Stomach (tissue), 8 donors: ENCODE measurements at regions not wholly inside any gene's neighbourhood (a gene's known extent, or its start where the extent isn't known, plus 50 kb on each side); places are given as distances from the start of the nearest gene placed in this dataset.

Source experiments
- DNase-seq, 2 donors: peaks; one replicate each; pipeline versions ENCODE4 v3.0.0 to v3.0.0-alpha.2; 2013 to 2019
- H3K27ac ChIP-seq, 5 donors: fragments of 200-600 bp in 4 of 5; sonication (generic) in 4 of 5; one replicate each; pipeline ENCODE4 v1.5.1; 2013 to 2019; ENCODE audit warnings: mild to moderate bottlenecking in 1 of 5, moderate library complexity in 1 of 5
- H3K27me3 ChIP-seq, 3 donors: fragments of 200-600 bp; sonication (generic); one replicate each; pipeline ENCODE4 v1.5.1; 2017 to 2019; ENCODE audit warnings: mixed run types in 1 of 3
- H3K36me3 ChIP-seq, 4 donors: fragments of 200-600 bp; sonication (generic); 1 replicate in 3 of 4; 2 replicates in 1 of 4; pipeline ENCODE4 v1.5.1; 2016 to 2019
- H3K4me1 ChIP-seq, 4 donors: fragments of 200-600 bp; sonication (generic); one replicate each; pipeline ENCODE4 v1.5.1; 2016 to 2019
- H3K4me3 ChIP-seq, 4 donors: fragments of 200-600 bp; sonication (generic) in 3 of 4; one replicate each; pipeline ENCODE4 v1.5.1; 2016 to 2019; ENCODE audit warnings: mild to moderate bottlenecking in 1 of 4
- H3K9me3 ChIP-seq, 4 donors: fragments of 200-600 bp; sonication (generic); one replicate each; pipeline ENCODE4 v1.5.1; 2016 to 2019
- CTCF ChIP-seq, 7 experiments: fragments of 450-650 bp in 4 of 7; fragments of 200-600 bp in 3 of 7; sonication (generic) in 3 of 7; IDR thresholded peaks; one replicate each; pipeline ENCODE4 v1.5.1; 2016 to 2019; ENCODE audit warnings: antibody characterized with exemption in 7 of 7, control low read depth in 2 of 7, mild to moderate bottlenecking in 1 of 7
- EP300 ChIP-seq: sonication (generic); formaldehyde crosslinking; IDR thresholded peaks from one replicate; pipeline ENCODE4 v1.6.1; 2017; ENCODE audit warnings: antibody characterized with exemption
- POLR2A ChIP-seq, 4 donors: fragments of 450-650 bp; IDR thresholded peaks; one replicate each; pipeline ENCODE4 v1.6.1; 2016; ENCODE audit warnings: antibody characterized with exemption in 4 of 4, control low read depth in 2 of 4, mild to moderate bottlenecking in 1 of 4, moderate library complexity in 1 of 4
- POLR2AphosphoS5 ChIP-seq, 3 donors: sonication (generic); formaldehyde crosslinking; IDR thresholded peaks; one replicate each; pipeline ENCODE4 v1.6.1; 2016; ENCODE audit warnings: antibody characterized with exemption in 3 of 3
- WGBS, 5 donors: extraction: QIAGEN DNeasy Blood & Tissue Kit in 3 of 5; methylation state at CpG; one replicate each; pipeline versions ENCODE4 v1.1.5 to v1.1.7; 2013 to 2018; 5-methylcytosine and 5-hydroxymethylcytosine counted together
- intact Hi-C: fragments of 100-400 bp; cut with DNase I; formaldehyde crosslinking; loops from one replicate; pipeline ENCODE4 v1.15.1; 2023; ENCODE audit warnings: low total_unique reads
- donor health status: healthy with polysubstance abuse.
- donor health status: Bipolar disorder and iron deficiency.
- donor health status: healthy.

- Histone ChIP-seq H3K36me3 (no peaks in the 10 kb centered on the region), H3K9me3 (no peaks in the 10 kb centered on the region), H3K4me1 (peaks cover 0 to 10% (median 8%) of the 10 kb centered on the region in 4 donors), H3K4me3 (no peak overlapping the region), H3K27ac (no peak overlapping the region), H3K27me3 (no peaks in the 10 kb centered on the region)
- WGBS, 5 donors, result 77 to 91% (median 88%) methylated on average over 4 of the region's 4 CpGs
- intact Hi-C loops, result no loop called here
- TF ChIP-seq EP300 (no peak), POLR2AphosphoS5 (IDR thresholded peaks at IDR 0.05) (no peak), POLR2A (IDR thresholded peaks at IDR 0.05) (no peak), CTCF (IDR thresholded peaks at IDR 0.05) (no peak)
- no peak for DNase-seq
These were observed 187.7 kb downstream of the PIK3R1 start for GRCh38 chr5:68403301-68403700.

- TF ChIP-seq CTCF (IDR thresholded peaks at IDR 0.05) (no peak), POLR2AphosphoS5 (IDR thresholded peaks at IDR 0.05) (no peak), EP300 (no peak), POLR2A (IDR thresholded peaks at IDR 0.05) (no peak)
- H3K27me3 ChIP-seq, result no peaks in the 10 kb centered on the region
These were observed 188.7 kb downstream of the PIK3R1 start for GRCh38 chr5:68404246-68404645.

GRCh38 chr5:68405026-68405684 is 189.6 kb downstream of the PIK3R1 start:
- Histone ChIP-seq H3K9me3 (no peaks in the 10 kb centered on the region), H3K27ac (no peak overlapping the region), H3K27me3 (no peaks in the 10 kb centered on the region), H3K4me3 (no peak overlapping the region), H3K36me3 (no peaks in the 10 kb centered on the region), H3K4me1 (peaks cover 0 to 10% (median 8%) of the 10 kb centered on the region in 4 donors)
- WGBS, 5 donors, result 61 to 76% (median 69%) methylated on average over 1 of the region's 1 CpG
- no peak for TF ChIP-seq POLR2AphosphoS5 (IDR thresholded peaks at IDR 0.05)
- TF ChIP-seq EP300, result no peak
- no peak for TF ChIP-seq POLR2A (IDR thresholded peaks at IDR 0.05)
- TF ChIP-seq CTCF (IDR thresholded peaks at IDR 0.05), result no peak
- DNase-seq, result peak in 1 of 2 donors; percentile 49
- intact Hi-C loops, result no loop called here

More at GRCh38 chr5:68404246-68404645, 188.7 kb downstream of the PIK3R1 start:
- Histone ChIP-seq H3K27ac (no peak overlapping the region), H3K36me3 (no peaks in the 10 kb centered on the region), H3K4me1 (peaks cover 0 to 10% (median 8%) of the 10 kb centered on the region in 4 donors), H3K4me3 (no peak overlapping the region), H3K9me3 (no peaks in the 10 kb centered on the region)
- intact Hi-C loops, result no loop called here
- no peak for DNase-seq

- intact Hi-C loops, result no loop called here
- TF ChIP-seq CTCF (IDR thresholded peaks at IDR 0.05) (no peak), POLR2AphosphoS5 (IDR thresholded peaks at IDR 0.05) (no peak), EP300 (no peak), POLR2A (IDR thresholded peaks at IDR 0.05) (no peak)
- no peaks in the 10 kb centered on the region for H3K27me3 ChIP-seq
- H3K27ac ChIP-seq, result peak overlapping the region in 3 of 5 donors; percentile 28 to 62 (median 31)
- H3K36me3 ChIP-seq, result no peaks in the 10 kb centered on the region
- no peak overlapping the region for H3K4me3 ChIP-seq
- H3K9me3 ChIP-seq, result no peaks in the 10 kb centered on the region
- no peak for DNase-seq
- 48 to 65% (median 56%) methylated on average over 4 of the region's 4 CpGs for WGBS, 5 donors
- H3K4me1 ChIP-seq, result peaks cover 0 to 10% (median 8%) of the 10 kb centered on the region in 4 donors
These were observed 190.5 kb downstream of the PIK3R1 start for GRCh38 chr5:68405784-68406743.
